ENCODE measurements at regions not wholly inside any gene's neighbourhood (a gene's known extent, or its start where the extent isn't known, plus 50 kb on each side); places are given as distances from the start of the nearest gene placed in this dataset.

DNA sequence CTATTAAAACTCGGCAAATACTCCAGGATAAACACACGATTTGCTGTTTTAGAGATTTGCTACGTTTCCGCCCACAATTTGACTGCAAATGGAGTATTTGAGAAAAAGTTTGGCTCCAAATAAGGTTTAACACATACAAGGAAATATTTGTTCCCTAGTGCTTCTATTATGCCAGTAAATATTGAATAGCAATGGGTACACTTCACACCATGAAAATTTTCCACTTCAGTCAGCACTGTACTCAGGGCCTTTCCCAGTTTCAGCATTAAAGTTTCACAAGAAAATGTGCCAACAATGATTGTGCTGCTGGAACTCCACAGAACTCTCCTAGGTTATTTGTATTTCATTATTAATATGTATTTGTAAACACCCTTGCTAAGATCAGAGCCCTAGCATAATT is 498.0 kb downstream of the TBL1XR1 start:
- no peak for DNase-seq

DNA sequence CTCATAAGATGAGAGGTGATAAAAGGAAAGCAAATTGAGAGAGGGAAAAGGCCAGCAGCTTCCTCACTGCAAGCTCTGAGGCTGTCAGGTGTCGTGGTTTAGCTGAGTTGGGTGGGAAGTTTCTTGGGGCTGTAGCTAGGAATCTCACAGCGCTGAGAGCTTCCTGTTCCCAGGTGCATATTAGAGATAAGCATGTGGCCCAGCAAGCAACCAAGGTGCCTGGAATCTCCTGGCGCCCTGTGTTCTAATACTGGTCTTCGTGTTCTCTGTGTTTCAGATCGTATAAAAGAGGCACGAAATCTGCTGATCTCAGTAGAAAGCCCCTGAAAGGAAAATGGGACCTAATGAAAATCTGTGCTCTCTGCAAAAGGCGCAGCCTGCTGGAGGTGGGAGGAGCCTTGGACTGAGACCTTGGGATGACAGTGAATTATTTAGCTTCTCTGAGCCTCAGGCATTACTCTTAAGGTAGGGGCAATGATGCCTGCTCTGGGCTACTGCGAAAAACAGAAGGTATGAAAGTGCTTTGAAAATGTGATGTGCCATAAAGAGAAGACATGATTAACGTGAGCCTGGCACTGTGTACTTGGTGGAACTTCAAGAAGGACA is 499.9 kb downstream of the TBL1XR1 start:
- no peak for DNase-seq

DNA sequence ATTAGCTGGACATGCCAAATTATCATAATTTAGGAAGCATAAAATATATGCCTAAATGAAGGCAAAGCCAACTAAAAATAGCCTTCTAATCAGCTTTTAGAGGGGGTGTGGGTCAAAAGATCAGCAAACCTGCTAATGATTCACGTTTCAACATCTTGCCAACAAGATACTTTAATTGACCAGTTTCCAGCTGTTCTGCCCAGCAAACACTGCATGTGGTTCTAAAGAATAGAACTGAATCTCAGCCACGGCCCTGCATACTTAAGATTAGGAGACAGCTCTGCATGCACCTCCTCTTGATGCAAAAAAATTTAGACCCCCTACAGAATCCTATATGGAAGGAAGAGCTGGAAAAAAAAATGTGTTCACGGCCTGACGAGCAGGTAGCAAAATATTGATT is 500.5 kb downstream of the TBL1XR1 start:
- DNase-seq = no peak

DNA sequence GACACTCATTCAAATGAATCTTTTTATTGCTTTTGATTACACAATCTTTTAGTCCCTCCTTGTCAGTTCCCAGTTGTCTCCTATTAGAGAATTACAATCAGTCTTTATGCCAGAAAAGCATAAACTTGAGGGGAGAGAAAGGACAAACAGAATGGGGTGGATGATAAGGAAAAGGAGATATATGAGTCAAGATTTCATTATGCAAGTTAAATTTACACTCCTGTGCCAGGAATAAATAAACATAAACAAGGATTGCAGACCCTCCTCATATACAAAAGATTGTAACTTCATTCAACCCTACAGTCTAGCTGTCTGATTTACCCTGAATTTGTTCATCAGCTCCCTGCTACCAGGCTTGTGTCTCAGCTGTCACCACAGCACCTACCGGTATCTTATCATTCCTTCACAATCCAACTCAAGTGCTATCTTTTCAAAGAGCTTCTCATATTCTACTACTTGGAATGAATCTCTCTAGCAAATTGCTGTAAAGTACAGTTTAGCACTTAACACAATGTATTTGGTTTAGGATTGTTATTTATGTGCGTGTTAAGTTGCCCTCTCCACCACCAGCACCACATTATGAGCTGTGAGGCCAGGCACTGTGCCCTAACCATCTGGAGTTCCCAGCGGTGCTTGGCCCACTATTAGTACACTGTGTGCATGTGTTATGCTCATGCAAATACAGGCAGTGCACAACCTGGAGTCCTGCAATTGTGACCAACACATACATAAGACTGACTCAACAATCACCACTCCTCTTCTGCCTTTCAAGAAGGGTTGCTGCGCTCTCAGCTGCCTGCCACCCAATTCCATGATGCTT is 504.1 kb downstream of the TBL1XR1 start:
- no peak for DNase-seq

DNA sequence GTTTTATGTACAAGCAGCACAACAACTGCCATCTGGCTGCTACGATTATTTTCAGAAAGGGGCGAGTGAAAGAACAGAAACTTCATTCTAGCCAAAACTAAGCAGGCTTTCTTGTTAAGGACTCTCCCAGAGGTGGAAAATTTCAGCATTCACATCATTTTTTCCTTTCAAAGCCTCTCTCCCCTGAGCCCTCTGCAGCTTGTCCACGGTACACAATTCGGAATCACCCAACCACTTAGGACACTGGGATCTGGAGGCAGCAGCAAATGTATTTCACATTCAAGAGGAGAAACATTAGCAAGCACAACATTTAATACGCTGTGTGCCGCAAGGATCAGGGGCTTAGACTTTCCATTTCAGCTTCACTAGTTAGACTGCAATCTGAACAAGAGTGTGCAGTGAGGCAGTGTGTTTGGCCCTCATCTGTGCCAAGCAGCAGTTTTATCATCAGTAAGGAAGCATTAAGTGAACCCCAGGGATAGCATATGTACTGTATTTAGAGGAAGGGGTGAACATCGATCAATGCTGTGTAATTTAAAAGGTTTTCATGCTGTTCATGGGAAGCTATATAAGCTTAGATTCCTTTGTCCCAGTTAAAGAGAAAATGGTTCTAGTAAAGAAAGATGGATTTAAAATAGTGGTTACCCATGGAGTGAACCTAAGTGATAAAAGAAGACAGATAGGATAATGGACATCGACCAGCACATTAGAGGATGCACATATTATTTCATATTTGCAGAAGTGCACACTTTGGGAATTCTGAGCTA is 504.9 kb downstream of the TBL1XR1 start:
- no peak for DNase-seq

DNA sequence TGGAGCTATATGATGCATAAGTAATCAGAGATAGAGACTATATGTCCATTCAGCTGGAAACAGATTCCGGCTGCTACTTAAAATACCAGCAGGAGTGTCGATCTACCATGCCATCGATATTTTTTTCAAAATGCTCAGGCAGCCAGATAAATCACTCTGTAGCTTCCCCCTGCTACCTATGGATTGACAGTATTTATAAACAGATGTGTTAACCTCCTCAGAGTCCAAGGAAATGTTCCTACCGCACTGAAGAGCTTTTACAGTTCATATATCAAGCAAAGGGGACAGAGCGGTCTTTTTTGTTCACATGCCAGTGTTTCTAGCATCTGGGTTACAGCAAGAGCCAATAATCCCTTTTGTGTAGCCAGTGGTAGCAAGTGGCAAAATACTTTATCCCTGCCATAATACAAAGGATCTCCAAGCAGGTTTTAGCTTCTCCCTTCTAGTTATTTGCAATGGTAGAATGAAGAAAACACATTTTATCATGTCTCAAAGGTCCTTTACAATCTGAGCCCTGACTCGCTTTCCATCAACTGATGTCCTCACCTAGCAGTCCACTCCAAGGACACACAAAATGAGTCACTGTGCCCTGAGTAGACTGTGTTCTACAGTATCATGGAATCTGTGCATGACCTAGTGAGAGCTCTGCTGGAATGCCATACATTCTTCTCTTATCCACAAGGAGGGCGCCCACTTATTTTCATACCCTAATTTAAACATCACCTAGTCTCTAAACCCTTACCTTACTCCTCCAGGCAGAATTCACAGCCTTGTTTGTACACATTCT is 507.0 kb downstream of the TBL1XR1 start:
- DNase-seq = no peak

DNA sequence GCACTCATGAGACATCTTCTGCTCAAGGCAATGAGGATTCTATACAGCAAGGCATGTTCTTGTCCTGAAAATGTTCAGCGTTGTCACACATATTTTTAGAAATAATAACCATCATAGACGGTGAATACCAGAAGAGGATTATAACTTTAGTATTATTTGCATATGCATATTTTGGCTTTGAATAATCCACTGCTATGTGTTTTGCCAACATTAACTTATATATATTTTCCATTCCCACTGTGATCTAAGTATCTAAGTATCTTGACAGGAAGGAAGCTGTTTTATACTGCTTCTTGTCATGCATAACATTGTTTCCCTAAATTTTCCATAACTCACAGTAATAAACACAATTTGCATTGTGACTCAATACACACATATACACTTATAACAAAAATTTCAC is 509.5 kb downstream of the TBL1XR1 start:
- no peak for DNase-seq

DNA sequence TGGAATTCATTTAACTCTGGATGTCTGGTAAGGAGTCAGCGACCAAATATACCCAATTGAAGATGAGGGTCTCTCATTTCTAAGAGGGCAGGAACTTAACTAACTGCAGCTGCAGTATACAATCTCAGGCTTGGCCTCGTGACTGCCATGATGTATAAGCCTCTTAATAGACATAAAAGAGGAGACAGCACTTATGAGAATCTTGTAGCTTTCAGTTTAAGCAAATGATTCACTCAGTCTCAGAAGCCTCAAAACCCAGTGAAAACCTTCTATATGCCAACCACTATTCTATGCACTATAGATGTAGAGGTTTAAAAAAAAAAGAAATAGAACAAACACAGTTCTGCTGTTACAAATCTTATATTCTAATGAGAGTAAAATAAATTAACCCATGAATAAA is 513.9 kb downstream of the TBL1XR1 start:
- no peak for DNase-seq

DNA sequence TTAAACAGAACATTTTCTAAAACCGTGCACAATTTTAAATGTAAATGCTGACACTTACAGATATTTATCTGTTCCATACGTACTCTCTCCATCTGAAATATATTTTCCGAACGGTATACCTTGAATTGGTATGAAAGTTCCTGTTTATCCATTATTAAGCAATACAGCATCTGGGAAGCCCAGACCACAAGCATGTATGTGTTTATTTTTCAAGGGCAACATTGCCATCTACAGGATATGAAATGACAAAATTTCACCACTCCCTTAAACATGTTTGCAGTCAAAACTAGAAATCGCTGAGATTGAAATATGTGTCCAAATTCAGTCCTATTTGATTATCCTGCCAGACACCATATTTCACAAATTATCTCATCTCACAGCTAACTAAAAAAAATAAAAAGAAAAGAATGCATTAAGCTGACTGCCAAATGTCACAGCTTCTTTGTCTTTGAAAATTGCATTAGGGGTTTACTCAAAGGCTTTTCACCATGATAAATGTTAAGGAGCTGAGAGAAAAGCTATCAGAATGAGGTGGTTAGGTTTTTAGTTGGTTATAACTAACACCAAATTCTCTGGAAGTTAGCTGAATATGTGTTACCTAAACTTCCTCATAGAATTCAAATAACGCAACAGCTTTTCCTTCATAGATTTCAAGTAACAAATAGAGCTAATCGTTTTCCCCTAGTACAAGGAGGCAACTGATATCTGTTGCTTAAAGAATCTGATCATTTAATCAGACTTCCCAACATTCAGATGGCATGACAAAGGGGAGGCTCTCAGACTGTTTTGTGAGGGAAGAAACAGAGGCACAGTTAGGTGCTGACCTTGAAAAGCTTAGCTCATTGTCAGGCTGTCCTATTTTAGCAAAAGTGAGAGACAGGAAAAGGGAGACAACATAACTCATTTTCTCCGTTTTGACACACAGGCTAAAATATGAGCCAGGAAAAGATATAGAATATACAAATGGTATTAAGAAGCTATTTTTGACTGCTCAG is 533.1 kb downstream of the TBL1XR1 start:
- DNase-seq = peak; percentile 8

DNA sequence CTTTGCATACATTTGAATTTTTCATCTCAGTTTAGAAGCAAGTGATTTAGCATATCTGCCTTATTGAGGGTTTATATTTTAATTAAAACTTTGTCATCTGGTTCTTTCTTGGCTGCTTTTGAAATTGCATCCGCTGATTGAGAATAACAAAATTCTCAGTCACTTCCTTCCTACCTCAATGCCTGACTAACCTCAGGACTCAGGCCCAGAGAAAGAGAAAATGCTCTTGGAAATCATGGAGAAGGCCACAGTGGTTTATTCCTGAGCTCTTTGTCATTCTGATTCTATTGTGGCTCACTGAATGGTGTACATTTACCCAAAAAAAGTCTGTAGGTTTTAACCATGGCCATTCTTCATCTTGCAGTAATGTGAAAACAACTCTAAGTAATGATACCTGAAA is 533.9 kb downstream of the TBL1XR1 start:
- DNase-seq = no peak

DNA sequence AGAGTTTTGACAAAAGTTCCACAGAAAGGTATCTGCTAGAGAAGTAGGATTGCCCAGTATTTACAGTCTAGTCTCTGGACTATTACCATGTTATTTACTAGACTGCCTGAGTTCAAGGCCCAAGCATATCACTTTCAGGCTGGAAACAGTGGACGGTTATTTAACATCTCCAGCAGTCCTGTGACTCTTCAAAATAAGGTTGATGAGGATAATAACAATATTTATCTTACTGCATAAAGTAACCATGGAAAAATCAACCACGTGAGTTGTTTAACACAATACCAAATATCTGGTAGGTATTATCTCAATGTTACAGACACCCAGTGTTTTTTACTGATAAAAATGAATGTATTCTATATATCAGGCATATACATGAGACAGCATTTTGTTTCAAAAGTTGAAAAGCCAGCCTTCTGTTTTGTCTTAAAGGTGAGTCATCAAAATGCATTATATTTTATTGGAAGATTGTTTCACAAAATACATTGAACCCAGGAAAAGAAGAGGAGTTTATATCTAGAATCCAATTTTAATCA is 535.8 kb downstream of the TBL1XR1 start:
- DNase-seq = no peak

DNA sequence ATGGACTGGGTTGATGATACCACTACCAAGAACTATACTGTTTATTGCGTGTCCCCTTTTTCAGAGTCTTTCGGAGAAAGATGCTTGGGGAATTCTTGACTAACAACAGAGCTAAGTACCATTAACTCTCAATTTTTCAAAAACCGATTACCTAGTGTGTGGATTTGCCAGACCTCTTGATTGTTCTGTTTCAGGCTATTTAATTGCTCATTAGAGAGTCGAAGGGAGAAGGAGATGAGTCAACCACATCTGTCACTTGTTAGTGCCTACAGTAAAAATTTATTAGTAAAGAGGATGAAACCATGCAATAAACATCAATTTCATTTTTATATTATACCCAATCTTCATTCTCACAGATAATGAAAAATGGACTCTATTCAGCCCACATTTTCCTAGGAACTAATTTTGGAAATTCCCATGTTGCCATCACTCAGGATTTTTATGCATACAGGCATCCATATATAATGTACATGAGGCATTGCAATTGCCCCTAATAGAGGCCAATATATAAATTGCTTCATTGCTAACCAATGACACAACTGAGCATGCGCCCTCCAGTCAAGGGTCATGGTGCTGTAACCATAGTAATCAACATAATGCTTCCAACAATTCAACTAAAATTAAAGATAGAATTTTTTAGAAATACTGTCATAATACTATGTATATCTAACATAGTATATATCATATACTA is 541.7 kb downstream of the TBL1XR1 start:
- no peak for DNase-seq

DNA sequence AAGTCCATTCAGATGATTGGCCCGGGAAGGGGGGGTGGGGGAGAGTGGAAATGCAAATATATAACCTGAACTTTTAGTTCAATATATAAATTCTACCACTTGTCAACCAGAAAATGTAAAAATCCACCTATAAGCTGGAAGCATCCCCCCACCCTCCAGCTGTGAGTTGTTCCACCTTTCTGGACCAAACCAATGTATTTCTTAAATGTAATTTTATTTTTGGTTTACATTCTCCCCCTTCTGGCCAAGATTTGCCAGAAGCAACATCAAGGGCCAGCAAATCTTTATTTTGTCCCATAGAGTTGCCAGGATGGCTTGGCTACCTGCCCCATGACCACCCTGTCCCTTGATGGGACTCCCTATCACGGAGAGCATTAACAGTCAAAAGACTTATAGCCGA is 545.7 kb downstream of the TBL1XR1 start:
- no peak for DNase-seq

DNA sequence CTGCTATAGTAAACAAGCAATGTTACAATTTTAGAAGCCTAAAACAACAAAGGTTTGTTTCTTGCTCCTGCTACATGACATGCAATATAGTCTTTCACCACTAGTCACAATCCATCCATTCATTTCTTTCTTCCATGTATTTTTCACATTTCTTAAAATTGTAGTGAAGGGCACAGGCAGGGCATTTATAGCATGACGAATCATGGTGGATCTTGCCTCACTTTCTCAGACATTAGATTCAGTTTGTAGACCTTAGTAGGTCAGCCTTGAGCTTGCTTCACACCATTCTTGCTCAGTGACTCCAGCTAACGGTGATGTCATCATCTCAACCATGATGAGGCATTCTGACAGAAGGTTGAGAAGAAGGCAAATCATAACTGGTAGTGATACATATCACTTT is 546.8 kb downstream of the TBL1XR1 start:
- no peak for DNase-seq

DNA sequence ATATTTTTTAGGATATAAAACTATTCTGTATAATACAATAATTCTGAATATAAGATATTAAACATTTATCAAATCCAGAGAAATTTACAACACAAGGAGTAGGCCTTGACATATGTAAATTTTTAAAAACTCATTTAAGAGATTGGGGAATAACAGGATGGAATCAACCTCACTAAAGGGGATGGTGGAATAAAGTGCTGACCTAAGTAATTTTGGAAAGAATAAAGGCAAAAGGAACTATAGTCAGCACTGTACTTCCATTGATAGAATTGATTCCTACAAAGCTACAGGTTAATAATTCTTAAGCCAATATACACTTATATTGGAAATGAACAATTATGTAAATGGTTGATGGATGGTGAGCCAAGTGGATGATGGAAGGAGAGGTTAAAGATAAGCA is 549.3 kb downstream of the TBL1XR1 start:
- no peak for DNase-seq

DNA sequence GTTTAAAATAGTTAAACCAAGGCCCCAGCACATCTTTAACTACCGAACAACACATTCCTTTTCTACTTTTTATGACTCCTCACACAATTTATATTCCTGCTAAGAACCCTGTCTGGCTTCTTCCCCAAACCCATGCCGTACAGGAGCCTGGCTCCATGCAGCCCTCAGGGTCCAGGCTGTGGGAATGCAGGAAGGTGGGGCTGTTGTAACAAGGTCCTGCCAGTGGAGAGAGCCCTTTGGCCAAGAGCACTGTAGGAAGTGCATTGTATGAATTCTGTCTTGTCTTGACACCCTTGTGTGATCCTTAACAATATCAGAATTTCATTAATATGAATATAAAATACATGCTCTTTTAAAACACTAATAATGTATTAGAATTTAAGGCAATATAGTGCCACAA is 563.8 kb downstream of the TBL1XR1 start:
- DNase-seq = no peak

DNA sequence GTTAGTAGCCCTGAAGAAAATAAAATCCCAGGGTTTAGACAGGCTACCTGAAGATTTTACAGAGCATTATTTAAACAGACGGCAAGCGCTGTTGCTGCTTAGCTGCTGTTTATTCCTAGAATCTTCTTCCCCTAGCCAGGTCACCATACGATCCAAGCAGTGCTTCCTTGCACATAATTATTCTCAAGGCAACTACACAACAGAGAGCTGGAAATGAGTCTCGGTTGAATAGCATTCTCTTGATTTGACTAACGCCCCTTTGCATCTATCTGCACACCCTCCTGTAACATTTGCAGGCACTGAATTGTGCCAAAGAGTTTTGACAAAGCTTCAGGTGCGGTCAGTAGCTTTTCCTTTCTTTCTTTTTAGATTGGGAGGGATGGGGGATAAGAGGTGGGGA is 564.4 kb downstream of the TBL1XR1 start:
- no peak for DNase-seq

DNA sequence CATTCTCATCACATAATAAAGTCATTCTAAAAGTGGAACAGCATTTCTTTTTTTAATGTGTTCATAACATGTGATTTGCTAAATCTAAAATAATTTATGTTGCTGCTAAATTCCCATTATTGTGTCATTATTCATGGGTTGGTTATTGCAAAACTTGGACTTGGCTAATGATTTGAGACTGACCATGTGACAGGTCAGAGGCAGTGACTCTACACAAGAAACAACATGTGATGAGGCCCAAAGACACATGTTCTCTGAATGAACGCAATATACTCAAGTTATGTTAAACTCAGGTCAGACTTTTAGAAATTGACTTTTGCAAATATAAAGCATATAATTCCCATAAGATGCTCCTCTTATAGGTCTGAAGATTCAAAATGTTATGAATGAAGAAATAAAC is 566.1 kb downstream of the TBL1XR1 start:
- no peak for DNase-seq

DNA sequence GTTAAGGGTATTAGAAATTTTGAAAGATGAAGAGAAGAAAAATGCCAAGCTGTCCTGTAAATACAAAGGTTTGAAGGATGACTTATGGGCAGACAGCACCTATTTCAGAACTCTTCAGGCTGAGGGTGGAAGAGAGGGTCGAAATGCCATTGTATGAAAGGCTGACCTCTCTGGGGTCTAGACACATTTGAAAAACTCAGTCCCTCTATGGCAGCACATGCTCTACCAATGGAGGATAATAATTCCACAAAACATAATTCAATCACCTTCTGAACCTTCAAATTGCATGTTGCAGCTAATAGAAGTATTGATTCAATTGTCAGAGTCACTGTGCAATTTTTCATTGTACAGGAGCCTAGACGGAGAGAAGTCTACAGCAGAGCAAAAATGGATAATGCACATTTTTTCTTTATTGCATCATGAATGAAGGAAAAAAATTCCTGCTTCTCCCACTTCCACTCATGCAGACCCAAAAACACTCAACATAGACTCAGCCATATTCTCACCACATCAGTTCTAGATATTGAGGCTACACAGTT is 569.1 kb downstream of the TBL1XR1 start:
- DNase-seq = no peak

DNA sequence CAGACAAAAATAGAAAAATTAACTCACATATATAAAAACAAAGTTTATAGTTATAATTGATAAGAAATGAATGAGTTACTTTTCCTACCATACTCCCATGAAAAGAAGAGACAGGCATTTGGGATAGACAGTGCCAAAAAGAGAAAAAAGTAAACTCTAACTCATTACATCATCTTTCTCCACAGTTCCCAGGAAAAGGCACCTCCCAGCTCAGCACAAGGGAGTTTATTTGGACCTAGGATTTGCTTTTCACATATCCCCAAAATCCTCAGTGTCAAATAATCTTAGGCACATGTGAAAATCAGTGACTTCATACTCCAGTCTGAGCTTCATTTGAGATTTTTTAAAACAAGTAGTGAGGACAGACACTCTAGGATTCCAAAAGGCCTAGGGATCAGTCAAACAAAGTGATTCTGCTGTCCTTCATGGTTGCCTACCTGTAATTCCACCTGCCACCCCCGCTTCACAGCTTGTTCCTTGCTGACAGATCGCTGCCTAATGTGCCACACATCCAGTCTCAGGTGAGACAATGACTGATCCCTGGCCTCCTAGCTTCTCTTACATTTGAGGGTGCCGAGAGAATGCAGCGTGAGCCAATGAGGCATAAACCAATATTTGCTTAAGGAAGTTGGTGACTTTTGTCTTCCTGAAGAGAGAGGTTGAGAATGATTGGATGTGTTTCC is 573.7 kb downstream of the TBL1XR1 start:
- DNase-seq = no peak

All from kidney glomerular epithelial cell (primary cell).